PC-9 (cell line): ENCODE measurements at regions not wholly inside any gene's neighbourhood (a gene's known extent, or its start where the extent isn't known, plus 50 kb on each side); places are given as distances from the start of the nearest gene placed in this dataset.

ENCODE experiments used
- BruUV-seq: library from RNA; stranded (reverse); fragments of 400-500 nt; replicated peaks from 2 replicates; lab custom pipeline; 2021; lab: Mats Ljungman, UMichigan
- CTCF ChIA-PET: fragments of 300-600 bp; sonication (Branson Sonifier 250); formaldehyde crosslinking; loops from one replicate; lab custom pipeline; 2022; ENCODE audit warnings: antibody characterized with exemption; lab: Charles Lee
- POLR2A ChIA-PET: fragments of 300-600 bp; sonication (Branson Sonifier 250); formaldehyde crosslinking; loops from one replicate; lab custom pipeline; 2022; ENCODE audit warnings: antibody characterized with exemption; ENCODE audit not compliant: unreplicated experiment; lab: Charles Lee
- DNase-seq, 2 experiments: peaks; one replicate each; pipeline versions ENCODE4 v3.0.0 to v3.0.0-alpha.2; 2015 to 2022; ENCODE audit warnings: mixed read lengths in 1 of 2
- H2AFZ ChIP-seq: fragments of 200-600 bp; sonication (generic); 2 replicates; pipeline ENCODE4 v1.8.1; 2017; ENCODE audit warnings: antibody characterized with exemption
- H3F3A ChIP-seq: fragments of 200-600 bp; sonication (generic); 2 replicates; pipeline ENCODE4 v1.8.1; 2017; ENCODE audit warnings: antibody characterized with exemption, mild to moderate bottlenecking, low read depth; ENCODE audit not compliant: insufficient read depth
- H3K27ac ChIP-seq: fragments of 200-600 bp; sonication (generic); 2 replicates; pipeline ENCODE4 v1.6.1; 2016; ENCODE audit warnings: mixed run types
- H3K27me3 ChIP-seq: fragments of 200-600 bp; sonication (generic); 2 replicates; pipeline ENCODE4 v1.6.1; 2016; ENCODE audit warnings: low read depth, mixed run types; ENCODE audit not compliant: insufficient read depth
- H3K36me3 ChIP-seq: fragments of 200-600 bp; sonication (generic); 2 replicates; pipeline ENCODE4 v1.6.1; 2016; ENCODE audit warnings: low read depth, mixed run types
- H3K4me1 ChIP-seq: fragments of 200-600 bp; sonication (generic); replicated peaks from 2 replicates; pipeline ENCODE4 v1.6.1; 2016; ENCODE audit warnings: mixed run types; ENCODE audit not compliant: insufficient read depth
- H3K4me2 ChIP-seq: fragments of 200-600 bp; sonication (generic); 2 replicates; pipeline ENCODE4 v1.6.1; 2017; ENCODE audit warnings: mixed run types
- H3K4me3 ChIP-seq: fragments of 200-600 bp; sonication (generic); 2 replicates; pipeline ENCODE4 v1.6.1; 2016; ENCODE audit warnings: mixed run types
- H3K79me2 ChIP-seq: fragments of 200-600 bp; sonication (generic); 2 replicates; pipeline ENCODE4 v1.6.1; 2017; ENCODE audit warnings: low read depth, mixed run types
- H3K9me2 ChIP-seq: fragments of 200-600 bp; sonication (generic); 2 replicates; pipeline ENCODE4 v1.8.1; 2017; ENCODE audit warnings: mild to moderate bottlenecking; ENCODE audit not compliant: insufficient read depth
- H3K9me3 ChIP-seq: fragments of 200-600 bp; sonication (generic); 2 replicates; pipeline ENCODE4 v1.8.1; 2016; ENCODE audit warnings: low read depth; ENCODE audit not compliant: insufficient read depth
- H4K20me1 ChIP-seq: fragments of 200-600 bp; sonication (generic); 2 replicates; pipeline ENCODE4 v1.8.1; 2017; ENCODE audit not compliant: insufficient read depth
- EZH2 ChIP-seq: fragments of 200-600 bp; sonication (generic); IDR thresholded peaks from 2 replicates; pipeline ENCODE4 v1.8.0; 2017; ENCODE audit warnings: antibody characterized with exemption, low read depth
- intact Hi-C: fragments of 100-400 bp; cut with micrococcal nuclease; formaldehyde crosslinking; loops from one replicate; pipeline ENCODE4 v1.10.0; 2022; ENCODE audit not compliant: unreplicated experiment
- TF ChIP-seq, protein P1 (sequence below): fragments of 200-600 bp; sonication (generic); conservative IDR thresholded peaks from 2 replicates; pipeline ENCODE4 v1.6.1; 2017; ENCODE audit warnings: mixed run types, antibody characterized with exemption, mild to moderate bottlenecking, moderate library complexity

DNA sequence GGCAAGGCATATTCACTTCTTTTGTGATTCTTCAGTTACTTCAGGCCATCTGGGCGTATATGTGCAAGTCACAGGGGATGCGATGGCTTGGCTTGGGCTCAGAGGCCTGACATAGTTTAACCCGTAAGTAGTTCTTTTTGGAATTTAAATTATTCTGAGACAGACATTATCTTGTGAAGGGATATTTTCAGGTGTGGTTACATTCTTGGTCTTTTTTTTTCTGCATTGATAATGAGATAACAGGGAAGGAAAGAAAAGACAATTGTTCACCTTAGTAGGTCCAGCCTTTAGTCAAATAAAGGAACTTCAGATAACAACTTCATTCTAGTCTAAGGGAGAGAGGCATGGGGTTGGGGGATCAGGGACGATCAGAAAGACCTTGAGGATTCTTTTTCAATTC, 74.8 kb downstream of the TEX13C start:
- Histone ChIP-seq H3K27me3 (no peaks in the 10 kb centered on the region), H3K4me1 (no peaks in the 10 kb centered on the region), H3K4me2 (no peak overlapping the region), H3K79me2 (no peaks in the 10 kb centered on the region), H3K27ac (no peak overlapping the region), H2AFZ (no peak overlapping the region), H3F3A (no peaks in the 10 kb centered on the region), H4K20me1 (no peaks in the 10 kb centered on the region), H3K36me3 (no peaks in the 10 kb centered on the region), H3K4me3 (no peak overlapping the region), H3K9me2 (no peaks in the 10 kb centered on the region), H3K9me3 (no peaks in the 10 kb centered on the region)
- no TSS peak for BruUV-seq
- ChIA-PET POLR2A (no interaction called here), CTCF (no interaction called here)
- no peak for DNase-seq
- TF ChIP-seq, protein P1, sequence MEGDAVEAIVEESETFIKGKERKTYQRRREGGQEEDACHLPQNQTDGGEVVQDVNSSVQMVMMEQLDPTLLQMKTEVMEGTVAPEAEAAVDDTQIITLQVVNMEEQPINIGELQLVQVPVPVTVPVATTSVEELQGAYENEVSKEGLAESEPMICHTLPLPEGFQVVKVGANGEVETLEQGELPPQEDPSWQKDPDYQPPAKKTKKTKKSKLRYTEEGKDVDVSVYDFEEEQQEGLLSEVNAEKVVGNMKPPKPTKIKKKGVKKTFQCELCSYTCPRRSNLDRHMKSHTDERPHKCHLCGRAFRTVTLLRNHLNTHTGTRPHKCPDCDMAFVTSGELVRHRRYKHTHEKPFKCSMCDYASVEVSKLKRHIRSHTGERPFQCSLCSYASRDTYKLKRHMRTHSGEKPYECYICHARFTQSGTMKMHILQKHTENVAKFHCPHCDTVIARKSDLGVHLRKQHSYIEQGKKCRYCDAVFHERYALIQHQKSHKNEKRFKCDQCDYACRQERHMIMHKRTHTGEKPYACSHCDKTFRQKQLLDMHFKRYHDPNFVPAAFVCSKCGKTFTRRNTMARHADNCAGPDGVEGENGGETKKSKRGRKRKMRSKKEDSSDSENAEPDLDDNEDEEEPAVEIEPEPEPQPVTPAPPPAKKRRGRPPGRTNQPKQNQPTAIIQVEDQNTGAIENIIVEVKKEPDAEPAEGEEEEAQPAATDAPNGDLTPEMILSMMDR: no peak
- no peak for TF ChIP-seq EZH2
- intact Hi-C loops: no loop called here

DNA sequence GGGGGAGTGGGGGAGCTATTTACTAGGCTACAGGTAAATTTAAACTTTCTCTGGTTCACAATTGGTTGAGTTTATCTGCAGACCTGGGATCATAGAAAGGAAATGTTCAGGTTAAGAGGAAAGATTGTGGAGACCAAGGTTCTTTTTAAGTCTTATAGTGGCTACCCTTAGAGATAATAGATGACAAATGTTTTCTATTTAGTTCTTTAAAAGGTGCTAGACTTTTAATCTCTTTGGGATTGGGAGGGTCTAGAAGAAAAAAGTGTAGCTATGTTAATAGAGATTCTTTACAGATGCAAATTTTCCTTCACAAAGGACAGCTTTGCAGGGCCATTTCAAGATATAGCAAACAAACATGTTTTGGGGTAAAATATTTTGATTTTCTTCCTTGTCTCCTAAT, 76.0 kb downstream of the TEX13C start:
- intact Hi-C loops: no loop called here
- H3K4me2 ChIP-seq: no peak overlapping the region
- H3K4me1 ChIP-seq: no peaks in the 10 kb centered on the region
- no TSS peak for BruUV-seq
- H3K27me3 ChIP-seq: no peaks in the 10 kb centered on the region
- POLR2A ChIA-PET: no interaction called here
- CTCF ChIA-PET: no interaction called here
- no peaks in the 10 kb centered on the region for H3K9me3 ChIP-seq
- no peak for DNase-seq
- no peaks in the 10 kb centered on the region for H3F3A ChIP-seq
- H3K79me2 ChIP-seq: no peaks in the 10 kb centered on the region
- no peak overlapping the region for H3K27ac ChIP-seq
- no peak overlapping the region for H2AFZ ChIP-seq
- no peaks in the 10 kb centered on the region for H3K36me3 ChIP-seq
- no peak overlapping the region for H3K4me3 ChIP-seq
- no peak for TF ChIP-seq EZH2
- TF ChIP-seq, protein P1: no peak
- no peaks in the 10 kb centered on the region for H4K20me1 ChIP-seq
- H3K9me2 ChIP-seq: no peaks in the 10 kb centered on the region

DNA sequence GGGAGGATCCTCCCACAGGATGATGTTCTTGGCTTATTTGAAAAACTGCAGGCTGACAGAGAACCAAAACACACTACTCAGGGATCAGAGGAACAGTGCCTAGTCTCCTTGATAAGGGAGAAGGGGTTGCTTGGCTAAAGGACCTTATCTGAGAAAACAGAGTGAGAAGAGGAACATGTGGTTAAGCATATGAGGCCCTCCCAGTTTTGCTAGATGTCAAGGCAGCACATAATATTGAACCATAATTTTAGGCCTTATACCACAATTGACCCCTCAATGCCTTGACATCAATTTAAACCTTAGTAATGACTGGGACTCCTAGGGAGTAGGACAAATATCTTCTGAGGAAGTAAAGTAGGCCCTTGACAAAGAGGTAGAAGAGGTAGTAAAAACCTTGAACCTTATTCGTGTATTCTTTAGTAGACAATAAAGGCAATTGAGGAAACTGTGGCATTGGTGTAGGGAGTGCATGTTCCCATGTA, 79.3 kb downstream of the TEX13C start:
- no peak for DNase-seq
- Histone ChIP-seq H4K20me1 (no peaks in the 10 kb centered on the region), H3K4me1 (no peaks in the 10 kb centered on the region), H3K9me2 (0 out of 2 replicates have a peak, but pooled peaks cover 6% of the 10 kb centered on the region), H3K27me3 (no peaks in the 10 kb centered on the region), H3K4me2 (no peak overlapping the region), H2AFZ (no peak overlapping the region), H3K9me3 (no peaks in the 10 kb centered on the region), H3F3A (no peaks in the 10 kb centered on the region), H3K36me3 (no peaks in the 10 kb centered on the region), H3K27ac (no peak overlapping the region), H3K4me3 (no peak overlapping the region), H3K79me2 (no peaks in the 10 kb centered on the region)
- CTCF ChIA-PET: no interaction called here
- intact Hi-C loops: no loop called here
- BruUV-seq: no TSS peak
- TF ChIP-seq, protein P1: no peak
- POLR2A ChIA-PET: no interaction called here
